Breast epithelium (tissue), 4 donors: ENCODE measurements at regions not wholly inside any gene's neighbourhood (a gene's known extent, or its start where the extent isn't known, plus 50 kb on each side); places are given as distances from the start of the nearest gene placed in this dataset.
A peak's percentile ranks its signal among the peaks of the same experiment; 100 is the strongest.

ENCODE experiments used
- DNase-seq, 2 donors: peaks; one replicate each; pipeline ENCODE4 v3.0.0-alpha.2; 2019; ENCODE audit warnings: low spot score in 2 of 2
- H3K27ac ChIP-seq, 2 donors: fragments of 200-600 bp; sonication (generic) in 1 of 2; one replicate each; pipeline ENCODE4 v1.5.1; 2016 to 2019; ENCODE audit warnings: mild to moderate bottlenecking in 1 of 2
- H3K27me3 ChIP-seq, 2 donors: fragments of 200-600 bp; sonication (generic) in 1 of 2; one replicate each; pipeline versions ENCODE4 v1.5.1 to v1.6.0; 2017 to 2019; ENCODE audit warnings: control low read depth in 1 of 2, mild to moderate bottlenecking in 1 of 2
- H3K36me3 ChIP-seq: fragments of 200-600 bp; one replicate; pipeline ENCODE4 v1.5.1; 2019
- H3K4me1 ChIP-seq, 2 donors: fragments of 200-600 bp; sonication (generic); one replicate each; pipeline ENCODE4 v1.5.1; 2016 to 2019; ENCODE audit warnings: control low read depth in 1 of 2
- H3K4me3 ChIP-seq, 3 donors: fragments of 200-600 bp; sonication (generic); 1 replicate in 2 of 3; 2 replicates in 1 of 3; pipeline ENCODE4 v1.5.1; 2016 to 2019; ENCODE audit warnings: mild to moderate bottlenecking in 3 of 3, moderate library complexity in 2 of 3
- H3K9me3 ChIP-seq, 2 donors: fragments of 200-600 bp; sonication (generic) in 1 of 2; one replicate each; pipeline ENCODE4 v1.5.1; 2016 to 2019; ENCODE audit warnings: control low read depth in 1 of 2
- POLR2A ChIP-seq: fragments of 450-650 bp; IDR thresholded peaks from one replicate; pipeline ENCODE4 v1.6.1; 2016; ENCODE audit warnings: antibody characterized with exemption, mild to moderate bottlenecking, moderate library complexity
- POLR2AphosphoS5 ChIP-seq, 3 donors: sonication (generic); formaldehyde crosslinking; IDR thresholded peaks; one replicate each; pipeline ENCODE4 v1.6.1; 2017; ENCODE audit warnings: antibody characterized with exemption in 3 of 3
- intact Hi-C: fragments of 100-400 bp; cut with DNase I; formaldehyde crosslinking; loops from one replicate; pipeline ENCODE4 v1.15.1; 2023; ENCODE audit warnings: low total_unique reads
- TF ChIP-seq, protein P1 (sequence below), 3 donors: fragments of 450-650 bp; IDR thresholded peaks; one replicate each; pipeline ENCODE4 v1.5.1; 2016 to 2017; ENCODE audit warnings: antibody characterized with exemption in 3 of 3, mild to moderate bottlenecking in 3 of 3, moderate library complexity in 3 of 3

DNA sequence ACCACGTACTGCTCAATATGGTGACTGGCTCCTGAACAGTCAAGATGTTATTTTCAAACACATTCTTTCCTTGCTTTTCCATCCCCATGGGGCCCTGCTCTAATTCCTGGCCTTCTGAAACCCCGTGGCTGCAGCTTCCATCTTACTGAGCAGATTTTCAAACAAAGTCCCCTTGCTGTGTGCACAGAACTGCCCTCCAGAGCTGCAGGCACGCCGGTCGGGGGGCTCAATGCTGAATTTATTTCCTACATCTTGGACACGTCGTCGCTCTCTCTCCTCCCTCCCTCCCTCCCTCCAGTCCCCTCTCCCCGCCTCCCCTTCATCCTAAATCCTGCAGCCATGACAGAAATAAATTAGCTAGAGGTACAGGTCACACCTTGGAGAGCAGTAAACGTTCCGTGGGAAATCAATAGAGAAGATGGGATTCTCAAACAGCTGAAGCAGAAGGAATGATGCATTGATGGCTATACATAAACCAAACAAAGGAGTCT is 243.1 kb upstream of the BLID start:
- H3K4me1 ChIP-seq: no peaks in the 10 kb centered on the region
- H3K36me3 ChIP-seq: no peaks in the 10 kb centered on the region
- no peak for DNase-seq
- H3K27me3 ChIP-seq: no peaks in the 10 kb centered on the region
- TF ChIP-seq POLR2AphosphoS5 (IDR thresholded peaks at IDR 0.05): no peak
- no peak for TF ChIP-seq POLR2A
- TF ChIP-seq, protein P1, sequence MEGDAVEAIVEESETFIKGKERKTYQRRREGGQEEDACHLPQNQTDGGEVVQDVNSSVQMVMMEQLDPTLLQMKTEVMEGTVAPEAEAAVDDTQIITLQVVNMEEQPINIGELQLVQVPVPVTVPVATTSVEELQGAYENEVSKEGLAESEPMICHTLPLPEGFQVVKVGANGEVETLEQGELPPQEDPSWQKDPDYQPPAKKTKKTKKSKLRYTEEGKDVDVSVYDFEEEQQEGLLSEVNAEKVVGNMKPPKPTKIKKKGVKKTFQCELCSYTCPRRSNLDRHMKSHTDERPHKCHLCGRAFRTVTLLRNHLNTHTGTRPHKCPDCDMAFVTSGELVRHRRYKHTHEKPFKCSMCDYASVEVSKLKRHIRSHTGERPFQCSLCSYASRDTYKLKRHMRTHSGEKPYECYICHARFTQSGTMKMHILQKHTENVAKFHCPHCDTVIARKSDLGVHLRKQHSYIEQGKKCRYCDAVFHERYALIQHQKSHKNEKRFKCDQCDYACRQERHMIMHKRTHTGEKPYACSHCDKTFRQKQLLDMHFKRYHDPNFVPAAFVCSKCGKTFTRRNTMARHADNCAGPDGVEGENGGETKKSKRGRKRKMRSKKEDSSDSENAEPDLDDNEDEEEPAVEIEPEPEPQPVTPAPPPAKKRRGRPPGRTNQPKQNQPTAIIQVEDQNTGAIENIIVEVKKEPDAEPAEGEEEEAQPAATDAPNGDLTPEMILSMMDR (IDR thresholded peaks at IDR 0.05): no peak
- intact Hi-C loops: no loop called here
- H3K27ac ChIP-seq: no peak overlapping the region
- H3K9me3 ChIP-seq: no peaks in the 10 kb centered on the region
- no peak overlapping the region for H3K4me3 ChIP-seq

DNA sequence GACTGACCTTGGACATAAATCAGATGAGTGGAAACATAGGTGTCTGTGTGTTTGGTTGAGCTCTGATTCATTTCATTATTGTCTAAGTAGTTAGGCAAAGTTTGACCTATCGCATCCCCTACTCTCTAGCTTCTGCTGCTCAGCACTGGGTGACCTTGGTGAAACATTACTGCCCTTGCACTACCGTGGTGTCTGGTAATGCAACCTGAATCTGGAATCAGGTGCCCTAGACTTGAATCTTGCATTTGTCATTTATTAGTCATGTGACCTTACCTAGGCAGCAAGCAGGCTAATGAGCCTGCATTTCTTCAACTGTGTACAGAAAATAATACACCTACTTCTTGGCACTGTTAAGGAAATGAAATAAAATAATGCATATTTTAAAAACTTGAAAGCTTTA is 242.3 kb upstream of the BLID start:
- H3K9me3 ChIP-seq: no peaks in the 10 kb centered on the region
- no peaks in the 10 kb centered on the region for H3K36me3 ChIP-seq
- H3K4me3 ChIP-seq: no peak overlapping the region
- intact Hi-C loops: no loop called here
- TF ChIP-seq POLR2A (no peak), POLR2AphosphoS5 (IDR thresholded peaks at IDR 0.05) (no peak)
- TF ChIP-seq, protein P1 (IDR thresholded peaks at IDR 0.05): no peak
- no peak for DNase-seq
- H3K27ac ChIP-seq: no peak overlapping the region
- H3K27me3 ChIP-seq: no peaks in the 10 kb centered on the region
- no peaks in the 10 kb centered on the region for H3K4me1 ChIP-seq

DNA sequence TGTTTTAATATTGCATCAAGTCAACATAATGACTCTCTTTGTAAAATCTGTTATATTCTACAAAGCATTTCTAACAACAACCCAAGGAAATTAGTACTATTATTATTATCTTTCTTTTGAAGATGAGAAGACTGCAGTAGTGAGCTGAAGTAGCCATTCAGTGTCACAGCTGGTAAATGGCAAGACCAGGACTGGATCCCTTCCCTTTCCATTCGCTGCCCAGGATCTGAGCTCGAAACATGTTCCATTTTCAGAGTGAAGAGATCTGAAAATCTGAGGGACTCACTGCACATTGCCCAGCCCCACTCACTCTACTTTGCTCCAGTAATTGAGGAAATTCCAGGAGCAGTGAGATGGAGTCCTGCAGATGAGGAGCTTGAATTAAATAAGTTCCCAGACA is 240.0 kb upstream of the BLID start:
- intact Hi-C loops: no loop called here
- Histone ChIP-seq H3K27ac (no peak overlapping the region), H3K4me1 (no peaks in the 10 kb centered on the region), H3K27me3 (no peaks in the 10 kb centered on the region), H3K36me3 (no peaks in the 10 kb centered on the region), H3K9me3 (no peaks in the 10 kb centered on the region), H3K4me3 (no peak overlapping the region)
- DNase-seq: no peak
- TF ChIP-seq POLR2AphosphoS5 (IDR thresholded peaks at IDR 0.05) (no peak), POLR2A (no peak)
- TF ChIP-seq, protein P1 (IDR thresholded peaks at IDR 0.05): no peak

DNA sequence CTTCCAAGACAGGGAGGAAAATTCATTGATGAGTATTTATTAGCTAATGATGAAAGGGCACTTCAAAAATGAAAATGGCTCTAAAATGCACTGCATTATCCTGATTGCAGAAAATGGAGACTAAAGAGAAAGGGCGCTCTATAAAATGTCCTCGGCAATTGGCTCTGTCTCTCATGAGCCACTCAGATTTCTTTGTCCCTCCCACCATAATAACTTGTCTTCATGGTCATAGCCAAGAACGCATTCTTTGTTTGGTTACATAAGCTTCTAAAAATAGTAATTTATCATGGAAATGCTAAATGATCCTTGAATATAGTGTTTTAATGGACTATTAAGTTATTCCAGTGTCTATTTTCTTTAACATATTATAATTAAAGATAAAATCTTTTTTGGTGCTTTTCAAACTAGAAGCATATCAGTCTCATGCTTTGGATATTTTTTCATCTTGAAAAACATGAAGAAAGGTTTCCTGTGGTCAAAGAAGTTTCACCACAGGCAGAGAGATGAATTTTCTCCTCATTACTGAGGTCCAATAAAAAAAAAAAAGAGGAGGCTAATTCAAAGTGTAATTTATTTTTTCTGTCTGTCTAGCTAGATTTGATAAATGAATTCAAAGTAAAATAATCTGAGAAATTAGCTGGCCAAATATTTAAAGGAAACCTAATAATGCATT is 238.1 kb upstream of the BLID start:
- Histone ChIP-seq H3K27ac (no peak overlapping the region), H3K36me3 (no peaks in the 10 kb centered on the region), H3K4me1 (no peaks in the 10 kb centered on the region), H3K9me3 (no peaks in the 10 kb centered on the region), H3K27me3 (no peaks in the 10 kb centered on the region), H3K4me3 (peak overlapping the region in 2 of 3 donors; percentile 12 to 39)
- intact Hi-C loops: no loop called here
- TF ChIP-seq, protein P1 (IDR thresholded peaks at IDR 0.05): no peak
- no peak for TF ChIP-seq POLR2A
- no peak for TF ChIP-seq POLR2AphosphoS5 (IDR thresholded peaks at IDR 0.05)
- no peak for DNase-seq

DNA sequence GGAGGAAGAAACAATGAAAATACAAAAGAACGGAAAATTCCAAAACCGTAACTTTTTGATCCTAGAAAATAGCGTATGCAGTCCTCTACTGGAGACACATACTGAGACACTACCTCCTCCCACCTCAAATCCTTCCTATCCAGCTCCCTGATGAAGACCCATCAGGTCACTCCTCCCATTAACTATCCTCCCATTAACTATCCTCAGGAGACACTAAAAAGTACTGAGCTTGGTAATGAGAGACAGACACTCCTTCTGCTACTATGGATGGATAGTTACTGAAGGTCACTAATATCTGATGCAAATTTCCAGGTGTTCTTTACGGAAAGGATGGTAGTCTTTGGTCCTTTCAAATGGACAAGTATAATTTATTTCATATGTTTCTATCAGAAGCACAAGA is 237.5 kb upstream of the BLID start:
- H3K9me3 ChIP-seq: no peaks in the 10 kb centered on the region
- H3K27me3 ChIP-seq: no peaks in the 10 kb centered on the region
- H3K4me3 ChIP-seq: peak overlapping the region in 2 of 3 donors; percentile 12 to 39
- H3K4me1 ChIP-seq: no peaks in the 10 kb centered on the region
- H3K27ac ChIP-seq: no peak overlapping the region
- no peaks in the 10 kb centered on the region for H3K36me3 ChIP-seq
- TF ChIP-seq POLR2A (no peak), POLR2AphosphoS5 (IDR thresholded peaks at IDR 0.05) (no peak)
- TF ChIP-seq, protein P1 (IDR thresholded peaks at IDR 0.05): no peak
- DNase-seq: no peak
- intact Hi-C loops: no loop called here
